NT2/D1 (cell line): ENCODE measurements at regions not wholly inside any gene's neighbourhood (a gene's known extent, or its start where the extent isn't known, plus 50 kb on each side); places are given as distances from the start of the nearest gene placed in this dataset.

ENCODE experiments used
- YY1 ChIP-seq: IDR thresholded peaks from 2 replicates; pipeline ENCODE4 v1.6.1; 2011; ENCODE audit not compliant: insufficient read length, insufficient read depth
- ZNF274 ChIP-seq: IDR thresholded peaks from 2 replicates; pipeline ENCODE4 v1.6.1; 2011; ENCODE audit warnings: mild to moderate bottlenecking, low read depth, low read length

- TF ChIP-seq ZNF274 (no peak), YY1 (no peak)
Observed at GRCh38 chr6:95365454-95365853, 211.9 kb upstream of the MANEA start.
